SK-N-SH treated with all-trans-retinoic acid at 6 μM for 48 hours (cell line): ENCODE measurements at regions not wholly inside any gene's neighbourhood (a gene's known extent, or its start where the extent isn't known, plus 50 kb on each side); places are given as distances from the start of the nearest gene placed in this dataset.

Experiments used
- ATAC-seq: fragments of 200-7000 bp; cut with Tn5 transposase; 3 replicates; pipeline ENCODE4 v1.9.1; 2020; ENCODE audit warnings: mild to moderate bottlenecking, moderate library complexity
- CSDC2 ChIP-seq: fragments of 250-450 bp; sonication (Bioruptor Pico); IDR thresholded peaks from 2 replicates; pipeline ENCODE4 v1.5.0; 2020; ENCODE audit warnings: mild to moderate bottlenecking, moderate library complexity
- ESRRG ChIP-seq: fragments of 250-450 bp; sonication (Bioruptor Pico); IDR thresholded peaks from 2 replicates; pipeline ENCODE4 v1.6.1; 2021; ENCODE audit warnings: mild to moderate bottlenecking
- GLIS3 ChIP-seq: fragments of 250-450 bp; sonication (Bioruptor Pico); IDR thresholded peaks from 2 replicates; pipeline ENCODE4 v1.5.0; 2020; ENCODE audit warnings: mild to moderate bottlenecking, moderate library complexity
- ISL1 ChIP-seq: fragments of 250-450 bp; sonication (Bioruptor Pico); IDR thresholded peaks from 2 replicates; pipeline ENCODE4 v2.1.2; 2022; ENCODE audit warnings: mild to moderate bottlenecking, moderate library complexity
- OSR1 ChIP-seq: fragments of 250-450 bp; sonication (Bioruptor Pico); IDR thresholded peaks from 2 replicates; pipeline ENCODE4 v1.8.0; 2022; ENCODE audit warnings: moderate library complexity, mild to moderate bottlenecking, inconsistent platforms
- PPARA ChIP-seq: fragments of 250-450 bp; sonication (Bioruptor Pico); IDR thresholded peaks from 2 replicates; pipeline ENCODE4 v1.5.0; 2020; ENCODE audit warnings: mild to moderate bottlenecking, borderline replicate concordance
- RARB ChIP-seq: fragments of 250-450 bp; sonication (Bioruptor Pico); IDR thresholded peaks from 2 replicates; pipeline ENCODE4 v1.8.0; 2021; ENCODE audit warnings: mild to moderate bottlenecking, moderate library complexity
- TCF4 ChIP-seq: fragments of 250-450 bp; sonication (Bioruptor Pico); IDR thresholded peaks from 2 replicates; pipeline ENCODE4 v1.8.0; 2021; ENCODE audit warnings: mild to moderate bottlenecking, moderate library complexity, borderline replicate concordance
- TOX ChIP-seq: fragments of 250-450 bp; sonication (Bioruptor Pico); IDR thresholded peaks from 2 replicates; pipeline ENCODE4 v1.8.0; 2021; ENCODE audit warnings: mild to moderate bottlenecking, moderate library complexity, borderline replicate concordance
- ZC3H10 ChIP-seq: fragments of 250-450 bp; sonication (Bioruptor Pico); IDR thresholded peaks from 2 replicates; pipeline ENCODE4 v1.5.1; 2021; ENCODE audit warnings: mild to moderate bottlenecking, moderate library complexity
- ZFP30 ChIP-seq: fragments of 450-650 bp; formaldehyde crosslinking; IDR thresholded peaks from 2 replicates; pipeline ENCODE4 v1.5.0; 2022; ENCODE audit warnings: mild to moderate bottlenecking, moderate library complexity
- ZNF565 ChIP-seq: fragments of 450-650 bp; formaldehyde crosslinking; conservative IDR thresholded peaks from 2 replicates; pipeline ENCODE4 v1.5.0; 2020; ENCODE audit warnings: low read depth, mild to moderate bottlenecking, moderate library complexity
- ZNF70 ChIP-seq: fragments of 450-650 bp; formaldehyde crosslinking; IDR thresholded peaks from 2 replicates; pipeline ENCODE4 v1.5.0; 2020; ENCODE audit warnings: mild to moderate bottlenecking, moderate library complexity
- ZNF8 ChIP-seq: fragments of 450-650 bp; formaldehyde crosslinking; IDR thresholded peaks from 2 replicates; pipeline ENCODE4 v1.5.0; 2020; ENCODE audit warnings: mild to moderate bottlenecking, moderate library complexity
- TF ChIP-seq, protein P1 (sequence below): fragments of 250-450 bp; sonication (Bioruptor Pico); IDR thresholded peaks from 2 replicates; pipeline ENCODE4 v1.5.0; 2020; ENCODE audit warnings: mild to moderate bottlenecking, moderate library complexity
- TF ChIP-seq, protein P2 (sequence below): fragments of 250-450 bp; sonication (Bioruptor Pico); IDR thresholded peaks from 2 replicates; pipeline ENCODE4 v1.8.0; 2020; ENCODE audit warnings: mild to moderate bottlenecking, moderate library complexity, borderline replicate concordance
- TF ChIP-seq, protein P3 (sequence below): fragments of 250-450 bp; sonication (Bioruptor Pico); IDR thresholded peaks from 2 replicates; pipeline ENCODE4 v1.5.1; 2021; ENCODE audit warnings: mild to moderate bottlenecking, moderate library complexity
- TF ChIP-seq, protein P4 (sequence below): fragments of 250-450 bp; sonication (Bioruptor Pico); IDR thresholded peaks from 2 replicates; pipeline ENCODE4 v1.8.0; 2021; ENCODE audit warnings: low read depth, mild to moderate bottlenecking, moderate library complexity, borderline replicate concordance

DNA sequence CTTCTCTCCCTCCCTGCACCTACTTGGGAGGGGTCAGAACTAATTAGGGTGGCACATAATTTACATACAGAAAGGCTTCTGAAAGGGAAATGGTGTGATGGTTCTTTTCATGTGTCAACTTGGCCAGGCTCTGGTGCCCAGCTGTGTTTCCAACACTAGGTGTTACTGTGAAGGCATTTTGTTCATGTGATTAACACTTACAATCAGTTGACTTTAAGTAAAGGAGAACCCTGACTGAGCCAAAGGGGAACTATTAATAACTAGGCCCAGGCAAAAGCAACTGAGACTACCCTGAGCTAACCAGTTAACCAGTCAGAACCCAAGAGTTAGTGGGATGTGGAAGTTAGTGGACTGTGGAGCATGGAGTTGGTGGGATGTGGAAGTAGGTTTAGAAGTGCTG is 114.9 kb downstream of the SEC16B start:
- no peak for ATAC-seq
- TF ChIP-seq ESRRG (CRISPR knock-in tag) (no peak), ZFP30 (CRISPR knock-in tag) (no peak), ZNF565 (CRISPR knock-in tag) (no peak), ZC3H10 (CRISPR knock-in tag) (no peak), OSR1 (CRISPR knock-in tag) (no peak), GLIS3 (CRISPR knock-in tag) (no peak), PPARA (CRISPR knock-in tag) (no peak), RARB (CRISPR knock-in tag) (no peak), ZNF8 (CRISPR knock-in tag) (no peak), ISL1 (CRISPR knock-in tag) (no peak), TOX (CRISPR knock-in tag) (no peak), TCF4 (no peak)
- TF ChIP-seq, protein P1, sequence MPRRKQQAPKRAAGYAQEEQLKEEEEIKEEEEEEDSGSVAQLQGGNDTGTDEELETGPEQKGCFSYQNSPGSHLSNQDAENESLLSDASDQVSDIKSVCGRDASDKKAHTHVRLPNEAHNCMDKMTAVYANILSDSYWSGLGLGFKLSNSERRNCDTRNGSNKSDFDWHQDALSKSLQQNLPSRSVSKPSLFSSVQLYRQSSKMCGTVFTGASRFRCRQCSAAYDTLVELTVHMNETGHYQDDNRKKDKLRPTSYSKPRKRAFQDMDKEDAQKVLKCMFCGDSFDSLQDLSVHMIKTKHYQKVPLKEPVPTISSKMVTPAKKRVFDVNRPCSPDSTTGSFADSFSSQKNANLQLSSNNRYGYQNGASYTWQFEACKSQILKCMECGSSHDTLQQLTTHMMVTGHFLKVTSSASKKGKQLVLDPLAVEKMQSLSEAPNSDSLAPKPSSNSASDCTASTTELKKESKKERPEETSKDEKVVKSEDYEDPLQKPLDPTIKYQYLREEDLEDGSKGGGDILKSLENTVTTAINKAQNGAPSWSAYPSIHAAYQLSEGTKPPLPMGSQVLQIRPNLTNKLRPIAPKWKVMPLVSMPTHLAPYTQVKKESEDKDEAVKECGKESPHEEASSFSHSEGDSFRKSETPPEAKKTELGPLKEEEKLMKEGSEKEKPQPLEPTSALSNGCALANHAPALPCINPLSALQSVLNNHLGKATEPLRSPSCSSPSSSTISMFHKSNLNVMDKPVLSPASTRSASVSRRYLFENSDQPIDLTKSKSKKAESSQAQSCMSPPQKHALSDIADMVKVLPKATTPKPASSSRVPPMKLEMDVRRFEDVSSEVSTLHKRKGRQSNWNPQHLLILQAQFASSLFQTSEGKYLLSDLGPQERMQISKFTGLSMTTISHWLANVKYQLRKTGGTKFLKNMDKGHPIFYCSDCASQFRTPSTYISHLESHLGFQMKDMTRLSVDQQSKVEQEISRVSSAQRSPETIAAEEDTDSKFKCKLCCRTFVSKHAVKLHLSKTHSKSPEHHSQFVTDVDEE (CRISPR knock-in tag): no peak
- TF ChIP-seq, protein P2, sequence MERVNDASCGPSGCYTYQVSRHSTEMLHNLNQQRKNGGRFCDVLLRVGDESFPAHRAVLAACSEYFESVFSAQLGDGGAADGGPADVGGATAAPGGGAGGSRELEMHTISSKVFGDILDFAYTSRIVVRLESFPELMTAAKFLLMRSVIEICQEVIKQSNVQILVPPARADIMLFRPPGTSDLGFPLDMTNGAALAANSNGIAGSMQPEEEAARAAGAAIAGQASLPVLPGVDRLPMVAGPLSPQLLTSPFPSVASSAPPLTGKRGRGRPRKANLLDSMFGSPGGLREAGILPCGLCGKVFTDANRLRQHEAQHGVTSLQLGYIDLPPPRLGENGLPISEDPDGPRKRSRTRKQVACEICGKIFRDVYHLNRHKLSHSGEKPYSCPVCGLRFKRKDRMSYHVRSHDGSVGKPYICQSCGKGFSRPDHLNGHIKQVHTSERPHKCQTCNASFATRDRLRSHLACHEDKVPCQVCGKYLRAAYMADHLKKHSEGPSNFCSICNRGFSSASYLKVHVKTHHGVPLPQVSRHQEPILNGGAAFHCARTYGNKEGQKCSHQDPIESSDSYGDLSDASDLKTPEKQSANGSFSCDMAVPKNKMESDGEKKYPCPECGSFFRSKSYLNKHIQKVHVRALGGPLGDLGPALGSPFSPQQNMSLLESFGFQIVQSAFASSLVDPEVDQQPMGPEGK (CRISPR knock-in tag): no peak
- TF ChIP-seq, protein P3, sequence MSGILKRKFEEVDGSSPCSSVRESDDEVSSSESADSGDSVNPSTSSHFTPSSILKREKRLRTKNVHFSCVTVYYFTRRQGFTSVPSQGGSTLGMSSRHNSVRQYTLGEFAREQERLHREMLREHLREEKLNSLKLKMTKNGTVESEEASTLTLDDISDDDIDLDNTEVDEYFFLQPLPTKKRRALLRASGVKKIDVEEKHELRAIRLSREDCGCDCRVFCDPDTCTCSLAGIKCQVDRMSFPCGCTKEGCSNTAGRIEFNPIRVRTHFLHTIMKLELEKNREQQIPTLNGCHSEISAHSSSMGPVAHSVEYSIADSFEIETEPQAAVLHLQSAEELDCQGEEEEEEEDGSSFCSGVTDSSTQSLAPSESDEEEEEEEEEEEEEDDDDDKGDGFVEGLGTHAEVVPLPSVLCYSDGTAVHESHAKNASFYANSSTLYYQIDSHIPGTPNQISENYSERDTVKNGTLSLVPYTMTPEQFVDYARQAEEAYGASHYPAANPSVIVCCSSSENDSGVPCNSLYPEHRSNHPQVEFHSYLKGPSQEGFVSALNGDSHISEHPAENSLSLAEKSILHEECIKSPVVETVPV: no peak

DNA sequence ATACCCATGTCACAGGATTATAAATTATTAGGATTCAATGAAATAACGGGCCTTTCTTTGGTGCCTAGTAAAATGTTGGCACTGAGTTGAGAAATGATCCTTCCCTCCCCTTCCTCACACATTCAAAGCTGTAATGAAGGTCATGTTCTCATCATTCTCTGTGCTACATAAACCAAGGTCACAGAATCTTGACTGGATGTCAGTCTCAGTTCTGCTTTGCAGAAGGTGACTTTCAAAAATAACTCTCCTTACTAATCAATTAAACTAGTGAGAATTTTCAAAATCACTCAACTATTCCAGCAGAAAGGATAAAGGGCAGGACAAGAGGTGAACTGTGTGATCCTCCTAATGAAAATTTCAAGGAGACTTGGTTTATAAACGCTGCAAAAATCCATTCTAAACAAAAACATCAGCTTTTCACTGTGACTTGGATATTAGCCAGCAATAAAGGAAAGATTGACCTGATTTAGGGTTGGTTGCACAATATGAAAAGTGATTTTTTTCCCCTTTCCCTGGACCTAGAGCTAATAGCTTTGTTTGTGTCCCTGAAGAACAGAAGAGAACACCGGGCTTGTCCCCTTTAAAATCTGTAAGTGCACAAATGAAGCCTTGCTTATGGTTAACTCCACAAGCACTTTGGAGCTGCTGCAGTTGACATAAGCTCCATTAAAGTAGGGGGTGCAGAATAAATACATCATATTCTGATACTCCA is 120.1 kb downstream of the SEC16B start:
- no peak for ATAC-seq
- TF ChIP-seq ZNF70 (CRISPR knock-in tag) (no peak), ZNF8 (CRISPR knock-in tag) (no peak), RARB (CRISPR knock-in tag) (no peak), PPARA (CRISPR knock-in tag) (no peak), ZNF565 (CRISPR knock-in tag) (no peak), ISL1 (CRISPR knock-in tag) (no peak)
- TF ChIP-seq, protein P2 (CRISPR knock-in tag): no peak
- TF ChIP-seq, protein P4, sequence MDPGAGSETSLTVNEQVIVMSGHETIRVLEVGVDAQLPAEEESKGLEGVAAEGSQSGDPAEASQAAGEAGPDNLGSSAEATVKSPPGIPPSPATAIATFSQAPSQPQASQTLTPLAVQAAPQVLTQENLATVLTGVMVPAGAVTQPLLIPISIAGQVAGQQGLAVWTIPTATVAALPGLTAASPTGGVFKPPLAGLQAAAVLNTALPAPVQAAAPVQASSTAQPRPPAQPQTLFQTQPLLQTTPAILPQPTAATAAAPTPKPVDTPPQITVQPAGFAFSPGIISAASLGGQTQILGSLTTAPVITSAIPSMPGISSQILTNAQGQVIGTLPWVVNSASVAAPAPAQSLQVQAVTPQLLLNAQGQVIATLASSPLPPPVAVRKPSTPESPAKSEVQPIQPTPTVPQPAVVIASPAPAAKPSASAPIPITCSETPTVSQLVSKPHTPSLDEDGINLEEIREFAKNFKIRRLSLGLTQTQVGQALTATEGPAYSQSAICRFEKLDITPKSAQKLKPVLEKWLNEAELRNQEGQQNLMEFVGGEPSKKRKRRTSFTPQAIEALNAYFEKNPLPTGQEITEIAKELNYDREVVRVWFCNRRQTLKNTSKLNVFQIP (CRISPR knock-in tag): no peak
- TF ChIP-seq, protein P3: no peak
- TF ChIP-seq, all 23 proteins: peak for 0

DNA sequence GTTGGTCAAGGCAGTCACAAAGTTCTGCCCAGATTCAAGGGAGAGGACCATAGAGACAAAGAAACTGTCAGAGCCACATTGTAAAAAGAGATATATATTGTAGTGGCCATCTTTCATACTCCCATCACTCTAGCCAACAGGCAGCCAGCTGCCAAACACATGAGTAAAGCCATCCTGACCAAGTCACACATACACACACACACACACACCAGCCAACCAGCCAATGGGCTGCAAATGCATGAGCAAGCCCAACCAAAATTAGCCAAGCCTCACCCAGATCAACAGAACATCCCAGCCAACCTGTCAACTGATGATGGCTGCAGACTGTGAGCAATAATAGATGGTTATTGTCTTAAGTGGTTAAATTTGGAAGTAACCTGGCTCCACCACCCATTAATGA is 120.7 kb downstream of the SEC16B start:
- no peak for ATAC-seq
- TF ChIP-seq OSR1 (CRISPR knock-in tag): no peak
- TF ChIP-seq ZNF8 (CRISPR knock-in tag): no peak
- TF ChIP-seq, protein P3: no peak
- no peak for TF ChIP-seq RARB (CRISPR knock-in tag)
- TF ChIP-seq CSDC2 (CRISPR knock-in tag): no peak
- no peak for TF ChIP-seq ZNF565 (CRISPR knock-in tag)
- TF ChIP-seq ZFP30 (CRISPR knock-in tag): no peak
- TF ChIP-seq TCF4: no peak
- TF ChIP-seq, protein P4 (CRISPR knock-in tag): no peak
- TF ChIP-seq, protein P2 (CRISPR knock-in tag): no peak
